SK-N-SH (cell line): ENCODE measurements at regions not wholly inside any gene's neighbourhood (a gene's known extent, or its start where the extent isn't known, plus 50 kb on each side); places are given as distances from the start of the nearest gene placed in this dataset.

Experiments
- ELF1 ChIP-seq: IDR thresholded peaks from 2 replicates; pipeline ENCODE4 v1.4.0; 2012
- MAX ChIP-seq: IDR thresholded peaks from 2 replicates; pipeline ENCODE4 v1.4.0; 2012; ENCODE audit warnings: low read depth
- MXI1 ChIP-seq: IDR thresholded peaks from 2 replicates; pipeline ENCODE4 v1.6.1; 2012; ENCODE audit warnings: mild to moderate bottlenecking, low read depth, low read length, improper control_type of control experiment
- TAF1 ChIP-seq: IDR thresholded peaks from 2 replicates; pipeline ENCODE4 v1.6.1; 2012; ENCODE audit warnings: low read depth, mild to moderate bottlenecking, low read length, moderate library complexity, borderline replicate concordance
- TF ChIP-seq, protein P1 (sequence below): fragments of 200-600 bp; sonication (generic); IDR thresholded peaks from 2 replicates; pipeline ENCODE4 v1.6.1; 2017; ENCODE audit warnings: antibody characterized with exemption, mild to moderate bottlenecking, moderate library complexity
- TF ChIP-seq, protein P2 (sequence below): IDR thresholded peaks from 2 replicates; pipeline ENCODE4 v1.6.1; 2012; ENCODE audit warnings: mild to moderate bottlenecking, low read depth, low read length, moderate library complexity

GRCh38 chr5:167725264-167725663, 566.2 kb upstream of the WWC1 start:
- TF ChIP-seq, protein P1, sequence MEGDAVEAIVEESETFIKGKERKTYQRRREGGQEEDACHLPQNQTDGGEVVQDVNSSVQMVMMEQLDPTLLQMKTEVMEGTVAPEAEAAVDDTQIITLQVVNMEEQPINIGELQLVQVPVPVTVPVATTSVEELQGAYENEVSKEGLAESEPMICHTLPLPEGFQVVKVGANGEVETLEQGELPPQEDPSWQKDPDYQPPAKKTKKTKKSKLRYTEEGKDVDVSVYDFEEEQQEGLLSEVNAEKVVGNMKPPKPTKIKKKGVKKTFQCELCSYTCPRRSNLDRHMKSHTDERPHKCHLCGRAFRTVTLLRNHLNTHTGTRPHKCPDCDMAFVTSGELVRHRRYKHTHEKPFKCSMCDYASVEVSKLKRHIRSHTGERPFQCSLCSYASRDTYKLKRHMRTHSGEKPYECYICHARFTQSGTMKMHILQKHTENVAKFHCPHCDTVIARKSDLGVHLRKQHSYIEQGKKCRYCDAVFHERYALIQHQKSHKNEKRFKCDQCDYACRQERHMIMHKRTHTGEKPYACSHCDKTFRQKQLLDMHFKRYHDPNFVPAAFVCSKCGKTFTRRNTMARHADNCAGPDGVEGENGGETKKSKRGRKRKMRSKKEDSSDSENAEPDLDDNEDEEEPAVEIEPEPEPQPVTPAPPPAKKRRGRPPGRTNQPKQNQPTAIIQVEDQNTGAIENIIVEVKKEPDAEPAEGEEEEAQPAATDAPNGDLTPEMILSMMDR, result no peak
- TF ChIP-seq ELF1, result no peak
- TF ChIP-seq, protein P2, sequence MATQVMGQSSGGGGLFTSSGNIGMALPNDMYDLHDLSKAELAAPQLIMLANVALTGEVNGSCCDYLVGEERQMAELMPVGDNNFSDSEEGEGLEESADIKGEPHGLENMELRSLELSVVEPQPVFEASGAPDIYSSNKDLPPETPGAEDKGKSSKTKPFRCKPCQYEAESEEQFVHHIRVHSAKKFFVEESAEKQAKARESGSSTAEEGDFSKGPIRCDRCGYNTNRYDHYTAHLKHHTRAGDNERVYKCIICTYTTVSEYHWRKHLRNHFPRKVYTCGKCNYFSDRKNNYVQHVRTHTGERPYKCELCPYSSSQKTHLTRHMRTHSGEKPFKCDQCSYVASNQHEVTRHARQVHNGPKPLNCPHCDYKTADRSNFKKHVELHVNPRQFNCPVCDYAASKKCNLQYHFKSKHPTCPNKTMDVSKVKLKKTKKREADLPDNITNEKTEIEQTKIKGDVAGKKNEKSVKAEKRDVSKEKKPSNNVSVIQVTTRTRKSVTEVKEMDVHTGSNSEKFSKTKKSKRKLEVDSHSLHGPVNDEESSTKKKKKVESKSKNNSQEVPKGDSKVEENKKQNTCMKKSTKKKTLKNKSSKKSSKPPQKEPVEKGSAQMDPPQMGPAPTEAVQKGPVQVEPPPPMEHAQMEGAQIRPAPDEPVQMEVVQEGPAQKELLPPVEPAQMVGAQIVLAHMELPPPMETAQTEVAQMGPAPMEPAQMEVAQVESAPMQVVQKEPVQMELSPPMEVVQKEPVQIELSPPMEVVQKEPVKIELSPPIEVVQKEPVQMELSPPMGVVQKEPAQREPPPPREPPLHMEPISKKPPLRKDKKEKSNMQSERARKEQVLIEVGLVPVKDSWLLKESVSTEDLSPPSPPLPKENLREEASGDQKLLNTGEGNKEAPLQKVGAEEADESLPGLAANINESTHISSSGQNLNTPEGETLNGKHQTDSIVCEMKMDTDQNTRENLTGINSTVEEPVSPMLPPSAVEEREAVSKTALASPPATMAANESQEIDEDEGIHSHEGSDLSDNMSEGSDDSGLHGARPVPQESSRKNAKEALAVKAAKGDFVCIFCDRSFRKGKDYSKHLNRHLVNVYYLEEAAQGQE, result no peak
- no peak for TF ChIP-seq MXI1
- TF ChIP-seq TAF1, result no peak
- TF ChIP-seq MAX, result no peak
